Chondrocyte (in vitro differentiated cells): ENCODE measurements at regions not wholly inside any gene's neighbourhood (a gene's known extent, or its start where the extent isn't known, plus 50 kb on each side); places are given as distances from the start of the nearest gene placed in this dataset.

Experiments used
- DNase-seq: peaks from one replicate; pipeline ENCODE4 v3.0.0; 2021; ENCODE audit warnings: mixed read lengths, low spot score
- H3K27ac Mint-ChIP-seq: one replicate; pipeline ENCODE4 v1.8.0; 2021; ENCODE audit warnings: mild to moderate bottlenecking, moderate library complexity, mixed read lengths; ENCODE audit not compliant: unreplicated experiment
- H3K27me3 Mint-ChIP-seq: 2 replicates; pipeline ENCODE4 v1.8.0; 2021; ENCODE audit warnings: low read depth, mixed read lengths
- H3K36me3 Mint-ChIP-seq: 2 replicates; pipeline ENCODE4 v1.8.0; 2021; ENCODE audit warnings: low read depth, mixed read lengths
- H3K4me1 Mint-ChIP-seq: 2 replicates; pipeline ENCODE4 v1.8.0; 2021; ENCODE audit warnings: low read depth, mild to moderate bottlenecking, mixed read lengths
- H3K4me3 Mint-ChIP-seq: one replicate; pipeline ENCODE4 v1.8.0; 2021; ENCODE audit warnings: mild to moderate bottlenecking, moderate library complexity, mixed read lengths; ENCODE audit not compliant: unreplicated experiment
- H3K9me3 Mint-ChIP-seq: 2 replicates; pipeline ENCODE4 v1.8.0; 2021; ENCODE audit warnings: low read depth, mixed read lengths
- CTCF ChIP-seq: fragments of 200-600 bp; sonication (generic); IDR thresholded peaks from 2 replicates; pipeline ENCODE4 v1.5.0; 2021; ENCODE audit warnings: antibody characterized with exemption, mild to moderate bottlenecking, moderate library complexity

GRCh38 chr7:86965727-86966120 lies 93.7 kb downstream of the ELAPOR2 start:
- DNase-seq: no peak
- peaks cover 60% of the 10 kb centered on the region for H3K4me1 Mint-ChIP-seq
- peak overlapping the region; percentile 39 for H3K27ac Mint-ChIP-seq
- H3K4me3 Mint-ChIP-seq: no peak overlapping the region
- H3K9me3 Mint-ChIP-seq: no peaks in the 10 kb centered on the region
- no peaks in the 10 kb centered on the region for H3K27me3 Mint-ChIP-seq
- TF ChIP-seq CTCF: no peak
- H3K36me3 Mint-ChIP-seq: no peaks in the 10 kb centered on the region

- TF ChIP-seq CTCF: no peak
- DNase-seq: no peak
- no peak overlapping the region for H3K4me3 Mint-ChIP-seq
- peaks cover 55% of the 10 kb centered on the region for H3K4me1 Mint-ChIP-seq
- peak overlapping the region; percentile 39 for H3K27ac Mint-ChIP-seq
- H3K36me3 Mint-ChIP-seq: no peaks in the 10 kb centered on the region
- H3K9me3 Mint-ChIP-seq: no peaks in the 10 kb centered on the region
- H3K27me3 Mint-ChIP-seq: no peaks in the 10 kb centered on the region
Observed at GRCh38 chr7:86964973-86965726, 94.3 kb downstream of the ELAPOR2 start.

GRCh38 chr7:86963599-86964230 lies 95.7 kb downstream of the ELAPOR2 start:
- no peak for DNase-seq
- peaks cover 9% of the 10 kb centered on the region for H3K9me3 Mint-ChIP-seq
- H3K4me3 Mint-ChIP-seq: peak overlapping the region; percentile 37
- peaks cover 2% of the 10 kb centered on the region for H3K36me3 Mint-ChIP-seq
- peaks cover 55% of the 10 kb centered on the region for H3K4me1 Mint-ChIP-seq
- peak overlapping the region; percentile 92 for H3K27ac Mint-ChIP-seq
- no peaks in the 10 kb centered on the region for H3K27me3 Mint-ChIP-seq
- no peak for TF ChIP-seq CTCF

- Mint-ChIP-seq H3K4me1 (peaks cover 55% of the 10 kb centered on the region), H3K27me3 (no peaks in the 10 kb centered on the region), H3K9me3 (peaks cover 9% of the 10 kb centered on the region), H3K4me3 (no peak overlapping the region), H3K27ac (peak overlapping the region; percentile 2), H3K36me3 (peaks cover 2% of the 10 kb centered on the region)
- no peak for TF ChIP-seq CTCF
- no peak for DNase-seq
Observed at GRCh38 chr7:86962623-86963022, 96.8 kb downstream of the ELAPOR2 start.

GRCh38 chr7:86961686-86962085 lies 97.8 kb downstream of the ELAPOR2 start:
- no peaks in the 10 kb centered on the region for H3K27me3 Mint-ChIP-seq
- no peak for TF ChIP-seq CTCF
- no peak overlapping the region for H3K27ac Mint-ChIP-seq
- H3K9me3 Mint-ChIP-seq: peaks cover 9% of the 10 kb centered on the region
- H3K4me1 Mint-ChIP-seq: peaks cover 51% of the 10 kb centered on the region
- H3K36me3 Mint-ChIP-seq: peaks cover 2% of the 10 kb centered on the region
- H3K4me3 Mint-ChIP-seq: no peak overlapping the region
- no peak for DNase-seq
